ENCODE measurements at regions not wholly inside any gene's neighbourhood (a gene's known extent, or its start where the extent isn't known, plus 50 kb on each side); places are given as distances from the start of the nearest gene placed in this dataset.
A peak's percentile ranks its signal among the peaks of the same experiment; 100 is the strongest.

- Histone ChIP-seq H3K4me1 (peaks cover 22% of the 10 kb centered on the region), H4K20me1 (no peaks in the 10 kb centered on the region), H3K9me3 (peaks cover 2% of the 10 kb centered on the region; the same call in 1 of the 2 replicates), H3K27me3 (no peaks in the 10 kb centered on the region), H3K27ac (no peak overlapping the region), H3K36me3 (no peaks in the 10 kb centered on the region), H3K9ac (no peak overlapping the region), H3K4me2 (no peak overlapping the region), H3K4me3 (no peak overlapping the region)
- no peak for TF ChIP-seq Cebpa-rat (IDR thresholded peaks at IDR 0.05)
These were observed 385.5 kb downstream of the LPIN1 start for GRCh38 chr2:12131975-12132374.

GRCh38 chr2:12141618-12142258 lies 395.3 kb downstream of the LPIN1 start:
- no peak overlapping the region for H3K4me3 ChIP-seq
- no peaks in the 10 kb centered on the region for H3K27me3 ChIP-seq
- no peak overlapping the region for H3K27ac ChIP-seq
- no peaks in the 10 kb centered on the region for H3K9me3 ChIP-seq
- no peaks in the 10 kb centered on the region for H4K20me1 ChIP-seq
- H3K36me3 ChIP-seq, result no peaks in the 10 kb centered on the region
- no peak for TF ChIP-seq Cebpa-rat (IDR thresholded peaks at IDR 0.05)
- no peak overlapping the region for H3K4me2 ChIP-seq
- no peak overlapping the region for H3K9ac ChIP-seq
- H3K4me1 ChIP-seq, result no peaks in the 10 kb centered on the region

DNA sequence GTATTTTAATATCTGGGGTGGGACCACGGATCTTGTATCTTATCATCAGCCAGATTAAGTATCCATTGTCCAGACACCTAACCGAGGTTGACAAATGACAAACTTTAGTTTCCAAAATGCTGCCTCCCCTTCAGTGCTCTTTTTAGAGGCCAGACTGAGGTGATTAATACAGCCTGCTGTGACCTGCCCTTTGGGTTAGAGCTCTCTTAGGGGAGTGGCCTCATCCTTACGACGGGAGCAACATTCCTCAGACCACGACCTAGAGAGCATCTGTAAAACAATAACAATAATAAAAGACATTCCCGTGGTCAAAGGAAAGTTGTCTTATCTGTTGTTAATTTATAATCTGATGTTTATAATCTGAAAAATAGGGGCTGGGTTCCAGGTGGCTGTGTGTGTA lies 405.3 kb downstream of the LPIN1 start:
- Histone ChIP-seq H3K27ac (no peak overlapping the region), H4K20me1 (no peaks in the 10 kb centered on the region), H3K4me3 (no peak overlapping the region), H3K4me2 (no peak overlapping the region), H3K4me1 (peaks cover 15% of the 10 kb centered on the region), H3K36me3 (no peaks in the 10 kb centered on the region), H3K9me3 (no peaks in the 10 kb centered on the region), H3K9ac (no peak overlapping the region), H3K27me3 (no peaks in the 10 kb centered on the region)
- no peak for TF ChIP-seq Cebpa-rat (IDR thresholded peaks at IDR 0.05)

DNA sequence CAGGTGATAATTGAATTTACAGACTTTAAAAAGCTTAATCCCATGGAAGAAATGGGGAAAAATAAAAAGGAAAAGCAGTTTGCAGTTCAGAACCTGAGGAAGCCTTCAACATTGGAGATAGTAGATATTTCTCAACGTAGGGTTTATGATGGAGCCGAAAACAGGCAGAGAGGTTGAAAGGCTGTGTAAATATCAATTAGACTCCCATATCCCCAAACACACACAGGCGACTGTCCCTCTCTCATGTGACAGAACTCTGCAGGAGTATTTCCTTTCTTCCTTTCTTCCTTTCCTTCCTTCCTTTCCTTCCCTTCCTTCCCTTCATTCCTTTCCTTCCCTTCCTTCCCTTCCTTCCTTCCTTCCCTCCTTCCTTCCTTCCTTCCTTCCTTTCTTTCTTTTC lies 406.5 kb downstream of the LPIN1 start:
- Histone ChIP-seq H3K4me1 (peaks cover 17% of the 10 kb centered on the region), H3K4me3 (no peak overlapping the region), H3K27me3 (no peaks in the 10 kb centered on the region), H3K9ac (no peak overlapping the region), H3K4me2 (no peak overlapping the region), H4K20me1 (no peaks in the 10 kb centered on the region), H3K36me3 (no peaks in the 10 kb centered on the region), H3K27ac (no peak overlapping the region), H3K9me3 (no peaks in the 10 kb centered on the region)
- TF ChIP-seq Cebpa-rat (IDR thresholded peaks at IDR 0.05), result no peak

GRCh38 chr2:12155303-12156051 lies 409.0 kb downstream of the LPIN1 start:
- peak overlapping the region; percentile 23; the same call in 1 of the 2 replicates for H3K27ac ChIP-seq
- peaks cover 1% of the 10 kb centered on the region for H3K9me3 ChIP-seq
- TF ChIP-seq Cebpa-rat (IDR thresholded peaks at IDR 0.05), result no peak
- no peak overlapping the region for H3K9ac ChIP-seq
- peaks cover 17% of the 10 kb centered on the region for H3K4me1 ChIP-seq
- H4K20me1 ChIP-seq, result no peaks in the 10 kb centered on the region
- no peaks in the 10 kb centered on the region for H3K27me3 ChIP-seq
- no peaks in the 10 kb centered on the region for H3K36me3 ChIP-seq
- no peak overlapping the region for H3K4me3 ChIP-seq
- H3K4me2 ChIP-seq, result peak overlapping the region; percentile 54

DNA sequence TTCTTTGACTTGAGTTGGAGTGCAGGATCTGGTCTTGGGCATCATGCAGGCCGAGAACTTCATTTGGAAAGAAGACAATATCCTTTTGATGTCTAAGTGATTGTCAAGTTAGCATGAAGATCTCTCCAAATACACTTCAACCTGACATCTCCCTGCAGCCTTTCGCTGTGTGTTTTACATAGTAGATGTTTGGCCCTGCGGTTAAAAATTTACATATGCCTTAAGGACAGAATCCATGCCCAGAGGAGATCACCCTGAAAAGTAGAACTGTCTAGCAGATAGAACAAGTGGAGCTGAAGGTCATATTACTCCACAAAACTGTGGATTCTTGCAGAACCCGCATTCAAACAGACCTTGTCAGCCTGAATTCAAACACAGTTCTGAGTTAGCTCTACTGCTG lies 409.9 kb downstream of the LPIN1 start:
- Histone ChIP-seq H3K4me3 (no peak overlapping the region), H3K9ac (no peak overlapping the region), H3K27me3 (no peaks in the 10 kb centered on the region), H3K9me3 (peaks cover 9% of the 10 kb centered on the region), H3K4me1 (peaks cover 17% of the 10 kb centered on the region), H3K4me2 (peak overlapping the region; percentile 54), H3K36me3 (no peaks in the 10 kb centered on the region), H3K27ac (no peak overlapping the region), H4K20me1 (no peaks in the 10 kb centered on the region)
- no peak for TF ChIP-seq Cebpa-rat (IDR thresholded peaks at IDR 0.05)

- no peak overlapping the region for H3K4me3 ChIP-seq
- no peak overlapping the region for H3K4me2 ChIP-seq
- TF ChIP-seq Cebpa-rat (IDR thresholded peaks at IDR 0.05), result no peak
- H3K27me3 ChIP-seq, result no peaks in the 10 kb centered on the region
- H3K27ac ChIP-seq, result no peak overlapping the region
- peaks cover 17% of the 10 kb centered on the region for H3K9me3 ChIP-seq
- peaks cover 13% of the 10 kb centered on the region for H3K4me1 ChIP-seq
- H3K36me3 ChIP-seq, result no peaks in the 10 kb centered on the region
- H4K20me1 ChIP-seq, result no peaks in the 10 kb centered on the region
- no peak overlapping the region for H3K9ac ChIP-seq
These were observed 414.7 kb downstream of the LPIN1 start for GRCh38 chr2:12161085-12161484.

DNA sequence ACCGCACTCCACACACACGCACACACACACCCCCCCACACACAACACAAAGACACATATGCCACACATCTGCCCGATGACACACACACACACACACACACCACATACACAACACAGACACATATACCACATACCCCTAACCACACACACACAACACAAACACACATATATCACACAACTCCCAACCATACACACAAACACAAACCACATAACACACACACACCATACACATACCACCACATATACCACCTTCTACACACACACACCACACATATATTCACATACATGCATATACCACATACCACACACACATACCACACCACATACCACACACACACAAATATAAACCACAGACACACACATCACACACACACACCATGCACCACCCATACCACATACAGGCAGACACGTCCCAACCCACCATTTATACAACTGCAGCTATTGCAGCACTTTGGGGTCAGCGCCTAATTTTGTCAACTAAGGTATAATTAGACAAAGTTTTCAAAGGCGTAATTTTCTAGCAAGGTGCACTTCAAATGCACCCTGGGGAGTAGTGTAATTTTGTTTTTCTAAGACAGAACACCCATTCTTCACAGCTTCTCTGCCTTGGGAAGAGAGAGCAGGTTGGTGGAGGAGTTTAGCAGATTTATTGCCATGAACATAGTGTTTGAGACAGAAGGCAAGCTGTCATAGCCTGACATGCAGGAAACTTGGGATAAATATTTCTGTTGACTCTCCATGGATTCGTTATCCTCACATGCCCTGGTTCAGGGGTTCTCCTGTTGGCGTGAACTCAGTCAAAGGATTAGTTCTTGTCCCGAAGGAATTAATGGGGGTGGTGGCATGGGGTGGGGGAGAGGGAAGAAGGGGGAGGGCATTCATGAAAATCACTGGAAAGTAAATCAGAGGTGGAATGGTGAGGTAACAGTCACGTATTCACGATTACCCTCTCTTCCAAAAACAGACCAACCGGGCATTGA lies 416.1 kb downstream of the LPIN1 start:
- Histone ChIP-seq H3K4me2 (no peak overlapping the region), H4K20me1 (no peaks in the 10 kb centered on the region), H3K36me3 (no peaks in the 10 kb centered on the region), H3K4me3 (no peak overlapping the region), H3K9me3 (peaks cover 17% of the 10 kb centered on the region), H3K4me1 (peaks cover 17% of the 10 kb centered on the region), H3K27me3 (no peaks in the 10 kb centered on the region), H3K9ac (no peak overlapping the region), H3K27ac (no peak overlapping the region)
- no peak for TF ChIP-seq Cebpa-rat (IDR thresholded peaks at IDR 0.05)

- Histone ChIP-seq H3K4me2 (no peak overlapping the region), H3K4me3 (no peak overlapping the region), H3K36me3 (no peaks in the 10 kb centered on the region), H3K9ac (no peak overlapping the region), H3K9me3 (peaks cover 17% of the 10 kb centered on the region), H3K27me3 (no peaks in the 10 kb centered on the region), H3K27ac (no peak overlapping the region), H4K20me1 (no peaks in the 10 kb centered on the region), H3K4me1 (peaks cover 30% of the 10 kb centered on the region)
- TF ChIP-seq Cebpa-rat (IDR thresholded peaks at IDR 0.05), result no peak
These were observed 417.4 kb downstream of the LPIN1 start for GRCh38 chr2:12163866-12164265.
